Lower leg skin (tissue), 4 donors: ENCODE measurements at regions not wholly inside any gene's neighbourhood (a gene's known extent, or its start where the extent isn't known, plus 50 kb on each side); places are given as distances from the start of the nearest gene placed in this dataset.

Source experiments
- DNase-seq, 2 donors: peaks; one replicate each; pipeline ENCODE4 v3.0.0-alpha.2; 2019; ENCODE audit warnings: low spot score in 2 of 2
- H3K4me3 ChIP-seq: fragments of 200-600 bp; sonication (generic); 2 replicates; pipeline ENCODE4 v1.5.1; 2017; ENCODE audit warnings: mild to moderate bottlenecking, low read depth; ENCODE audit not compliant: poor library complexity, severe bottlenecking
- CTCF ChIP-seq, 3 donors: fragments of 450-650 bp; IDR thresholded peaks; one replicate each; pipeline ENCODE4 v1.5.1; 2016; ENCODE audit warnings: antibody characterized with exemption in 3 of 3, mild to moderate bottlenecking in 3 of 3, moderate library complexity in 2 of 3
- POLR2A ChIP-seq, 2 donors: fragments of 450-650 bp; IDR thresholded peaks; one replicate each; pipeline ENCODE4 v1.6.1; 2016 to 2017; ENCODE audit warnings: antibody characterized with exemption in 2 of 2, mild to moderate bottlenecking in 1 of 2, moderate library complexity in 1 of 2
- WGBS, 2 donors: methylation state at CpG; one replicate each; pipeline ENCODE4 v1.1.5; 2018; 5-methylcytosine and 5-hydroxymethylcytosine counted together
- intact Hi-C: fragments of 100-400 bp; cut with DNase I; formaldehyde crosslinking; loops from one replicate; pipeline ENCODE4 v1.15.0; 2023; ENCODE audit warnings: low total_unique reads

GRCh38 chr16:72372087-72373045 is 200.4 kb upstream of the PMFBP1 start:
- no peak for TF ChIP-seq POLR2A (IDR thresholded peaks at IDR 0.05)
- TF ChIP-seq CTCF (IDR thresholded peaks at IDR 0.05): no peak
- intact Hi-C loops: no loop called here
- no peak overlapping the region for H3K4me3 ChIP-seq
- WGBS, 2 donors: 61 to 69% methylated on average over 15 of the region's 15 CpGs
- no peak for DNase-seq

- intact Hi-C loops: no loop called here
- H3K4me3 ChIP-seq: no peak overlapping the region
- DNase-seq: no peak
- 47 to 51% methylated on average over 10 of the region's 10 CpGs for WGBS, 2 donors
- no peak for TF ChIP-seq POLR2A (IDR thresholded peaks at IDR 0.05)
- TF ChIP-seq CTCF (IDR thresholded peaks at IDR 0.05): no peak
Observed at GRCh38 chr16:72371307-72372086, 199.5 kb upstream of the PMFBP1 start.

GRCh38 chr16:72369274-72369673 is 197.3 kb upstream of the PMFBP1 start:
- intact Hi-C loops: no loop called here
- DNase-seq: no peak
- TF ChIP-seq CTCF (IDR thresholded peaks at IDR 0.05) (no peak), POLR2A (IDR thresholded peaks at IDR 0.05) (no peak)
- 71 to 79% methylated on average over 1 of the region's 1 CpG for WGBS, 2 donors
- no peak overlapping the region for H3K4me3 ChIP-seq

GRCh38 chr16:72367851-72368250 is 195.9 kb upstream of the PMFBP1 start:
- DNase-seq: no peak
- no peak overlapping the region for H3K4me3 ChIP-seq
- TF ChIP-seq CTCF (IDR thresholded peaks at IDR 0.05) (no peak), POLR2A (IDR thresholded peaks at IDR 0.05) (no peak)
- intact Hi-C loops: no loop called here

- TF ChIP-seq CTCF (IDR thresholded peaks at IDR 0.05) (no peak), POLR2A (IDR thresholded peaks at IDR 0.05) (no peak)
- no peak for DNase-seq
- no peak overlapping the region for H3K4me3 ChIP-seq
- intact Hi-C loops: no loop called here
- 62 to 67% methylated on average over 3 of the region's 3 CpGs for WGBS, 2 donors
Observed at GRCh38 chr16:72362973-72363372, 191.0 kb upstream of the PMFBP1 start.
